Tibial nerve (tissue), 4 donors: ENCODE measurements at regions not wholly inside any gene's neighbourhood (a gene's known extent, or its start where the extent isn't known, plus 50 kb on each side); places are given as distances from the start of the nearest gene placed in this dataset.

Source experiments
- DNase-seq, 2 donors: peaks; one replicate each; pipeline ENCODE4 v3.0.0-alpha.2; 2019; ENCODE audit warnings: low spot score in 2 of 2
- H3K27ac ChIP-seq, 4 donors: fragments of 200-600 bp; sonication (generic) in 3 of 4; one replicate each; pipeline ENCODE4 v1.5.1; 2017 to 2019; ENCODE audit warnings: mild to moderate bottlenecking in 1 of 4
- H3K27me3 ChIP-seq, 2 donors: fragments of 200-600 bp; sonication (generic) in 1 of 2; one replicate each; pipeline versions ENCODE4 v1.5.1 to v1.6.0; 2017 to 2019
- H3K36me3 ChIP-seq, 3 donors: fragments of 200-600 bp; sonication (generic); one replicate each; pipeline ENCODE4 v1.5.1; 2018 to 2019
- H3K4me1 ChIP-seq, 4 donors: fragments of 200-600 bp; sonication (generic) in 3 of 4; one replicate each; pipeline ENCODE4 v1.5.1; 2017 to 2019
- H3K4me3 ChIP-seq, 4 donors: fragments of 200-600 bp; sonication (generic) in 3 of 4; one replicate each; pipeline ENCODE4 v1.5.1; 2017 to 2019; ENCODE audit warnings: mild to moderate bottlenecking in 1 of 4, moderate library complexity in 1 of 4
- H3K9me3 ChIP-seq, 4 donors: fragments of 200-600 bp; sonication (generic) in 3 of 4; one replicate each; pipeline ENCODE4 v1.5.1; 2017 to 2019
- EP300 ChIP-seq, 2 donors: sonication (generic); formaldehyde crosslinking; IDR thresholded peaks; one replicate each; pipeline ENCODE4 v1.6.1; 2017; ENCODE audit warnings: antibody characterized with exemption in 2 of 2, mild to moderate bottlenecking in 1 of 2
- POLR2A ChIP-seq, 2 donors: fragments of 450-650 bp; IDR thresholded peaks; one replicate each; pipeline ENCODE4 v1.6.1; 2017; ENCODE audit warnings: antibody characterized with exemption in 2 of 2, mild to moderate bottlenecking in 2 of 2, moderate library complexity in 2 of 2
- WGBS, 2 donors: methylation state at CpG; one replicate each; pipeline ENCODE4 v1.1.5; 2018; 5-methylcytosine and 5-hydroxymethylcytosine counted together
- TF ChIP-seq, protein P1 (sequence below), 5 experiments: fragments of 200-600 bp in 3 of 5; fragments of 450-650 bp in 2 of 5; sonication (generic) in 3 of 5; IDR thresholded peaks; one replicate each; pipeline ENCODE4 v1.5.1; 2016 to 2019; ENCODE audit warnings: antibody characterized with exemption in 5 of 5, mild to moderate bottlenecking in 3 of 5, moderate library complexity in 2 of 5

DNA sequence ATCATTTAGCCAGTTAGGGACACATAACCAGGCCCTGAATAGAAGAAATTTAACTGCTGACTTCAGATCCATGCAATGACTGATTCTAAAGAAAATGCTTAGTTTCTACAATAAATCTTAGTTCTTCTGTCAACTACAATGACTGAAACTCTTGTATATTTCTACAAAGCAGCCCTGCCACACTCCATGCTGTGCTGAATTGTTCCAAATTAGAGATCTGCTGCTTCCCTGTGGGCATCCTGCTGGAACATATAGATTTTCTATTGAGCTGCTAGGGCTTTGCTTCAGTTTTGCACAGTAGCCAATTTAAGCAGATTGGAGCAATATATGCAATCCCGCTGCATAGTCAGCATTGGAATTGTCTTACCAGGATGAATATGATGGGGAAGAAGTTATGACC, 312.8 kb upstream of the SMIM31 start:
- 96 to 100% methylated on average over 1 of the region's 1 CpG for WGBS, 2 donors
- H3K4me3 ChIP-seq: no peak overlapping the region
- TF ChIP-seq POLR2A (IDR thresholded peaks at IDR 0.05): no peak
- TF ChIP-seq EP300 (IDR thresholded peaks at IDR 0.05): no peak
- TF ChIP-seq, protein P1, sequence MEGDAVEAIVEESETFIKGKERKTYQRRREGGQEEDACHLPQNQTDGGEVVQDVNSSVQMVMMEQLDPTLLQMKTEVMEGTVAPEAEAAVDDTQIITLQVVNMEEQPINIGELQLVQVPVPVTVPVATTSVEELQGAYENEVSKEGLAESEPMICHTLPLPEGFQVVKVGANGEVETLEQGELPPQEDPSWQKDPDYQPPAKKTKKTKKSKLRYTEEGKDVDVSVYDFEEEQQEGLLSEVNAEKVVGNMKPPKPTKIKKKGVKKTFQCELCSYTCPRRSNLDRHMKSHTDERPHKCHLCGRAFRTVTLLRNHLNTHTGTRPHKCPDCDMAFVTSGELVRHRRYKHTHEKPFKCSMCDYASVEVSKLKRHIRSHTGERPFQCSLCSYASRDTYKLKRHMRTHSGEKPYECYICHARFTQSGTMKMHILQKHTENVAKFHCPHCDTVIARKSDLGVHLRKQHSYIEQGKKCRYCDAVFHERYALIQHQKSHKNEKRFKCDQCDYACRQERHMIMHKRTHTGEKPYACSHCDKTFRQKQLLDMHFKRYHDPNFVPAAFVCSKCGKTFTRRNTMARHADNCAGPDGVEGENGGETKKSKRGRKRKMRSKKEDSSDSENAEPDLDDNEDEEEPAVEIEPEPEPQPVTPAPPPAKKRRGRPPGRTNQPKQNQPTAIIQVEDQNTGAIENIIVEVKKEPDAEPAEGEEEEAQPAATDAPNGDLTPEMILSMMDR (IDR thresholded peaks at IDR 0.05): no peak

DNA sequence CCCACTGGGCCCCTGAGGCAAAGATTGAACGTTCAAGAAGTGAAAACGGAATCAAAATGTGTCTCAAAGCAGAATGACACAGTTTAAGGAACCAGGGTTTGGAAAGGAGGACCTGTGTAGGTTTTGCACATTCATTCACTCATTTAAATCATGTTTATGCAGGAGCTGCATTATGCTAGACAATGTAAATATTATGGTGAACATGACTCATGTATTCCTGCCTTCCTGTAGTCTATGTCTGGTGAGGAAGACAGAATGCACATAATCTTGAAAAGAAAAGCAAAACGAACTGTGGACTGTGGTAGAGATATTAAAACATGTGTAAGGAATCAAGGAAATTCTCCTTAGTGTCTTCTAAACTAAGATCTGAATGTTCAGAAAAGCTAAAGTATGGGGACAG, 311.8 kb upstream of the SMIM31 start:
- no peaks in the 10 kb centered on the region for H3K27me3 ChIP-seq
- no peaks in the 10 kb centered on the region for H3K9me3 ChIP-seq
- H3K27ac ChIP-seq: no peak overlapping the region
- TF ChIP-seq, protein P1 (IDR thresholded peaks at IDR 0.05): no peak
- no peak for TF ChIP-seq POLR2A (IDR thresholded peaks at IDR 0.05)
- no peak for TF ChIP-seq EP300 (IDR thresholded peaks at IDR 0.05)
- no peaks in the 10 kb centered on the region for H3K36me3 ChIP-seq
- no peak for DNase-seq
- H3K4me3 ChIP-seq: no peak overlapping the region
- no peaks in the 10 kb centered on the region for H3K4me1 ChIP-seq
- 64% methylated on average over 3 of the region's 3 CpGs for WGBS, 2 donors

More for the DNA sequence above, 312.8 kb upstream of the SMIM31 start:
- Histone ChIP-seq H3K27me3 (no peaks in the 10 kb centered on the region), H3K4me1 (no peaks in the 10 kb centered on the region), H3K36me3 (no peaks in the 10 kb centered on the region), H3K9me3 (no peaks in the 10 kb centered on the region), H3K27ac (no peak overlapping the region)
- no peak for DNase-seq

DNA sequence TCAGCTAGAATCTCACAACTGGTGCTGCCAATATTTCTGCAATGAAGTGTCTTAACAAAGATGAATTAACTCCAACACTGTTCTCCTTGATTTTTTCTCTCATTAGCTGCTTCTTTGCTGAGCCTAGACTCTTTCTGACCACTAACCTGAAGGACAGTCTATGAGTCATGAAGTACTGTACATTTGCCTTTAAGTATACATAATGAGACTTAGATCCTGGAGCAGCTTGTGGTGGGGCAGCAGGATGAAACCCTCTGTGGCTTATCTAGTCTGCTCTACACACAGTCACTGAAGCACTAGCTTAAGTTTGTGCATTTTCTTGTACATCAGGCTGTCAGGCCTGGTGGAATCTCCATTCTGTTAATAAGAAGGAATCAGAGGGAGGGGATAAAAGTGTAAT, 307.4 kb upstream of the SMIM31 start:
- H3K4me1 ChIP-seq: no peaks in the 10 kb centered on the region

DNA sequence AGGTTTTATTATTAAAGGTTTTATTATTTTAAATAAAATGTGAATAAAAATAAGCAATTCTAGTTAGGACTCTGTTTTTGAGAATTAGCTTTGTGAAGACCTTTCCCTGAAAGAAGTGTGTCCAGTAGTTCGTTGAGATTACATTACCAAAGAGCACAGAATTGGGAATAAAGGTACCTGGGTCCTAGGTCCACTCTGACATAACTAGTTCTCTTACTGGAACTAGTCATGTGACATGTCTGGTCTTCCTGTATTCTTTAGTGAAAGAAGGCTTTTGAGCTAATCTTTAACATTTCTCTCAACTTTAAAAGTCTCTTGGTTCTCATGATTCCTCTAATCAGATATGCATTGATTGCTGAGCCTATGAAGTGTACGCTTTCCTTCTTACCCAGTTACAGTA, 292.0 kb upstream of the SMIM31 start:
- H3K36me3 ChIP-seq: no peaks in the 10 kb centered on the region
- H3K9me3 ChIP-seq: no peaks in the 10 kb centered on the region
- H3K4me1 ChIP-seq: no peaks in the 10 kb centered on the region
- TF ChIP-seq, protein P1 (IDR thresholded peaks at IDR 0.05): no peak
- TF ChIP-seq EP300 (IDR thresholded peaks at IDR 0.05) (no peak), POLR2A (IDR thresholded peaks at IDR 0.05) (no peak)
- H3K27me3 ChIP-seq: no peaks in the 10 kb centered on the region
- 75 to 78% methylated on average over 2 of the region's 2 CpGs for WGBS, 2 donors
- no peak for DNase-seq
- no peak overlapping the region for H3K4me3 ChIP-seq
- H3K27ac ChIP-seq: no peak overlapping the region

More for the DNA sequence above, 307.4 kb upstream of the SMIM31 start:
- H3K4me3 ChIP-seq: no peak overlapping the region
- TF ChIP-seq, protein P1 (IDR thresholded peaks at IDR 0.05): no peak
- no peak for TF ChIP-seq POLR2A (IDR thresholded peaks at IDR 0.05)
- no peak for TF ChIP-seq EP300 (IDR thresholded peaks at IDR 0.05)
- no peak for DNase-seq
- H3K27ac ChIP-seq: no peak overlapping the region
- H3K27me3 ChIP-seq: no peaks in the 10 kb centered on the region
- H3K9me3 ChIP-seq: no peaks in the 10 kb centered on the region
- H3K36me3 ChIP-seq: no peaks in the 10 kb centered on the region

DNA sequence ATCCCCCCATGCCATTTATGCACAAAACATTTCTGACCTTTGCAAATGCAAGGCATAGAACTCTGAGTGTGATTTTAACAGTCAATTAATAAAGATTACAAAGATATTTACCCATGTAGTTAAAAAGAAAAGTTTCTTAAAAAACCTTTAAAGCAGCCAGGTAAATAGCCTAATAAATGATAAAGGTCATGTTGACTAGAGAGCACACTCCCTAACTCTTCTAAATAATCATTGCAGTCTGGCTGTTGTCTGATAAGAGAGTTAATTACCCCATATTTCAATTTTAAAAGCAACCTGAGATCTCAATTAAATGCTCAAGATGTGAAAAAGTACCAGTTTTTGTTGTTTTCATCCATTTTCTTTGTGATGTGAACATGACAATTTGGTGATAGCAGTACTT, 291.5 kb upstream of the SMIM31 start:
- H3K27me3 ChIP-seq: no peaks in the 10 kb centered on the region
- no peak overlapping the region for H3K27ac ChIP-seq
- no peaks in the 10 kb centered on the region for H3K4me1 ChIP-seq
- H3K4me3 ChIP-seq: no peak overlapping the region
- no peak for DNase-seq
- no peaks in the 10 kb centered on the region for H3K9me3 ChIP-seq
- TF ChIP-seq, protein P1 (IDR thresholded peaks at IDR 0.05): no peak
- TF ChIP-seq EP300 (IDR thresholded peaks at IDR 0.05) (no peak), POLR2A (IDR thresholded peaks at IDR 0.05) (no peak)
- no peaks in the 10 kb centered on the region for H3K36me3 ChIP-seq
